A673 (cell line): ENCODE measurements at regions not wholly inside any gene's neighbourhood (a gene's known extent, or its start where the extent isn't known, plus 50 kb on each side); places are given as distances from the start of the nearest gene placed in this dataset.

ENCODE experiments used
- EZH2 ChIP-seq: fragments of 200-600 bp; sonication (generic); IDR thresholded peaks from 2 replicates; pipeline ENCODE4 v1.6.1; 2017; ENCODE audit warnings: borderline replicate concordance, low read depth, mild to moderate bottlenecking, mixed read lengths, antibody characterized with exemption, low read length; ENCODE audit not compliant: poor library complexity, severe bottlenecking
- TF ChIP-seq, protein P1 (sequence below): fragments of 300-800, 200-600 bp; sonication (generic); conservative IDR thresholded peaks from 2 replicates; pipeline ENCODE4 v1.5.1; 2017; ENCODE audit warnings: low read depth, mild to moderate bottlenecking, antibody characterized with exemption, low read length, moderate library complexity, mixed read lengths

- TF ChIP-seq, protein P1, sequence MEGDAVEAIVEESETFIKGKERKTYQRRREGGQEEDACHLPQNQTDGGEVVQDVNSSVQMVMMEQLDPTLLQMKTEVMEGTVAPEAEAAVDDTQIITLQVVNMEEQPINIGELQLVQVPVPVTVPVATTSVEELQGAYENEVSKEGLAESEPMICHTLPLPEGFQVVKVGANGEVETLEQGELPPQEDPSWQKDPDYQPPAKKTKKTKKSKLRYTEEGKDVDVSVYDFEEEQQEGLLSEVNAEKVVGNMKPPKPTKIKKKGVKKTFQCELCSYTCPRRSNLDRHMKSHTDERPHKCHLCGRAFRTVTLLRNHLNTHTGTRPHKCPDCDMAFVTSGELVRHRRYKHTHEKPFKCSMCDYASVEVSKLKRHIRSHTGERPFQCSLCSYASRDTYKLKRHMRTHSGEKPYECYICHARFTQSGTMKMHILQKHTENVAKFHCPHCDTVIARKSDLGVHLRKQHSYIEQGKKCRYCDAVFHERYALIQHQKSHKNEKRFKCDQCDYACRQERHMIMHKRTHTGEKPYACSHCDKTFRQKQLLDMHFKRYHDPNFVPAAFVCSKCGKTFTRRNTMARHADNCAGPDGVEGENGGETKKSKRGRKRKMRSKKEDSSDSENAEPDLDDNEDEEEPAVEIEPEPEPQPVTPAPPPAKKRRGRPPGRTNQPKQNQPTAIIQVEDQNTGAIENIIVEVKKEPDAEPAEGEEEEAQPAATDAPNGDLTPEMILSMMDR, result no peak
- TF ChIP-seq EZH2, result no peak
These were observed 767.9 kb upstream of the CTNND2 start for GRCh38 chr5:12672141-12672540.
